ENCODE measurements at regions not wholly inside any gene's neighbourhood (a gene's known extent, or its start where the extent isn't known, plus 50 kb on each side); places are given as distances from the start of the nearest gene placed in this dataset.

DNA sequence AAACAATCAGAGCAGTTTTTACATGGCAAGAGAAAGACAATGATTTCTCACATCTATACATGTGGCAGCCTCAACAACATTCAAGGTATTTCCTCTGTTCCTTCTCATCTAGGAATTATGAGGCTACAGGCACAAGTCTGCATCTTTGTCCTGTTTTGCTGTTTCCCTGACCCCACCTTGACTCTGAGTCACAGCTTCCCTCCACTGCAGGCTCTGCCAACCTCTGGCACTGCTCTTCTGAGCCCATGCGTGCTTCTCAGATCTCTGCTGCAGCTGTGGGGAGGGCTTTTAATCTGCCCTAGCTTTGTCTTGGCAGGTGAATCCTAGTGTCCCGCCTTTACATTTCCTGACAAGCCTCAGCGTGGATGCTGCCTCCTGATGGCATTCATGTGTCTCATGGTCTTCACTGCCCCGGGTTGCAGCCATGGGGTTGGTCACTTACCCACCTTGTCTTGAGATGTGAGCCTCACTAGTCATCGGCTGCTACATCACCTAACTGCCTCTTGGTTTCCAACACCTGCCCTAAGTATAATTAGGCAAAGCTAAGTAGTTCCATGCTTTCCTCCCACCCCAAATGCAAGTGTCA, 578.5 kb downstream of the TBC1D22A start:
- Histone ChIP-seq H4K20me1 (replicated peaks; ENCODE audit: insufficient read depth) (no peaks in the 10 kb centered on the region), H3K9me2 (ENCODE audit: insufficient read depth) (no peaks in the 10 kb centered on the region), H3K36me3 (ENCODE audit: insufficient read depth) (peaks cover 11% of the 10 kb centered on the region), H2AFZ (no peak overlapping the region), H3K4me1 (ENCODE audit: insufficient read depth) (no peaks in the 10 kb centered on the region), H3K4me2 (no peak overlapping the region), H3F3A (replicated peaks; ENCODE audit: low read depth) (no peaks in the 10 kb centered on the region), H3K27me3 (ENCODE audit: insufficient read depth) (no peaks in the 10 kb centered on the region), H3K27ac (ENCODE audit: low read depth) (no peak overlapping the region), H3K79me2 (replicated peaks; ENCODE audit: insufficient read depth) (no peaks in the 10 kb centered on the region), H3K4me3 (no peak overlapping the region)
- Mint-ChIP-seq H3K9me3 (peaks cover 98% of the 10 kb centered on the region), H3K27me3 (ENCODE audit: insufficient read depth, low read depth, poor library complexity) (peaks cover 9% of the 10 kb centered on the region), H3K27ac (no peak overlapping the region), H3K36me3 (ENCODE audit: low read depth) (peaks cover 42% of the 10 kb centered on the region), H3K4me1 (no peaks in the 10 kb centered on the region), H3K4me3 (no peak overlapping the region)
- TF ChIP-seq STAT1 (IDR thresholded peaks at IDR 0.05; ENCODE audit: unreplicated experiment) (no peak), JUNB (IDR thresholded peaks at IDR 0.05; ENCODE audit: unreplicated experiment) (no peak), CREB1 (CRISPR knock-in tag; IDR thresholded peaks at IDR 0.05; ENCODE audit: low read depth) (no peak), ZNF114 (CRISPR knock-in tag; IDR thresholded peaks at IDR 0.05) (no peak), POLR2AphosphoS5 (IDR thresholded peaks at IDR 0.05; ENCODE audit: low read depth) (no peak), EZH2phosphoT487 (IDR thresholded peaks at IDR 0.05; ENCODE audit: unreplicated experiment) (no peak), EZH2 (IDR thresholded peaks at IDR 0.05; ENCODE audit: low read depth, unreplicated experiment) (no peak), NANOG (IDR thresholded peaks at IDR 0.05; ENCODE audit: borderline replicate concordance) (no peak), ZNF331 (CRISPR knock-in tag; IDR thresholded peaks at IDR 0.05; ENCODE audit: low read depth) (no peak)
- TF ChIP-seq, protein P1, sequence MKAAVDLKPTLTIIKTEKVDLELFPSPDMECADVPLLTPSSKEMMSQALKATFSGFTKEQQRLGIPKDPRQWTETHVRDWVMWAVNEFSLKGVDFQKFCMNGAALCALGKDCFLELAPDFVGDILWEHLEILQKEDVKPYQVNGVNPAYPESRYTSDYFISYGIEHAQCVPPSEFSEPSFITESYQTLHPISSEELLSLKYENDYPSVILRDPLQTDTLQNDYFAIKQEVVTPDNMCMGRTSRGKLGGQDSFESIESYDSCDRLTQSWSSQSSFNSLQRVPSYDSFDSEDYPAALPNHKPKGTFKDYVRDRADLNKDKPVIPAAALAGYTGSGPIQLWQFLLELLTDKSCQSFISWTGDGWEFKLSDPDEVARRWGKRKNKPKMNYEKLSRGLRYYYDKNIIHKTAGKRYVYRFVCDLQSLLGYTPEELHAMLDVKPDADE (IDR thresholded peaks at IDR 0.05): no peak
- TF ChIP-seq, protein P2, sequence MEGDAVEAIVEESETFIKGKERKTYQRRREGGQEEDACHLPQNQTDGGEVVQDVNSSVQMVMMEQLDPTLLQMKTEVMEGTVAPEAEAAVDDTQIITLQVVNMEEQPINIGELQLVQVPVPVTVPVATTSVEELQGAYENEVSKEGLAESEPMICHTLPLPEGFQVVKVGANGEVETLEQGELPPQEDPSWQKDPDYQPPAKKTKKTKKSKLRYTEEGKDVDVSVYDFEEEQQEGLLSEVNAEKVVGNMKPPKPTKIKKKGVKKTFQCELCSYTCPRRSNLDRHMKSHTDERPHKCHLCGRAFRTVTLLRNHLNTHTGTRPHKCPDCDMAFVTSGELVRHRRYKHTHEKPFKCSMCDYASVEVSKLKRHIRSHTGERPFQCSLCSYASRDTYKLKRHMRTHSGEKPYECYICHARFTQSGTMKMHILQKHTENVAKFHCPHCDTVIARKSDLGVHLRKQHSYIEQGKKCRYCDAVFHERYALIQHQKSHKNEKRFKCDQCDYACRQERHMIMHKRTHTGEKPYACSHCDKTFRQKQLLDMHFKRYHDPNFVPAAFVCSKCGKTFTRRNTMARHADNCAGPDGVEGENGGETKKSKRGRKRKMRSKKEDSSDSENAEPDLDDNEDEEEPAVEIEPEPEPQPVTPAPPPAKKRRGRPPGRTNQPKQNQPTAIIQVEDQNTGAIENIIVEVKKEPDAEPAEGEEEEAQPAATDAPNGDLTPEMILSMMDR (conservative IDR thresholded peaks at IDR 0.05; ENCODE audit: low read depth in 2 of 2): no peak
- TF ChIP-seq, protein P3, sequence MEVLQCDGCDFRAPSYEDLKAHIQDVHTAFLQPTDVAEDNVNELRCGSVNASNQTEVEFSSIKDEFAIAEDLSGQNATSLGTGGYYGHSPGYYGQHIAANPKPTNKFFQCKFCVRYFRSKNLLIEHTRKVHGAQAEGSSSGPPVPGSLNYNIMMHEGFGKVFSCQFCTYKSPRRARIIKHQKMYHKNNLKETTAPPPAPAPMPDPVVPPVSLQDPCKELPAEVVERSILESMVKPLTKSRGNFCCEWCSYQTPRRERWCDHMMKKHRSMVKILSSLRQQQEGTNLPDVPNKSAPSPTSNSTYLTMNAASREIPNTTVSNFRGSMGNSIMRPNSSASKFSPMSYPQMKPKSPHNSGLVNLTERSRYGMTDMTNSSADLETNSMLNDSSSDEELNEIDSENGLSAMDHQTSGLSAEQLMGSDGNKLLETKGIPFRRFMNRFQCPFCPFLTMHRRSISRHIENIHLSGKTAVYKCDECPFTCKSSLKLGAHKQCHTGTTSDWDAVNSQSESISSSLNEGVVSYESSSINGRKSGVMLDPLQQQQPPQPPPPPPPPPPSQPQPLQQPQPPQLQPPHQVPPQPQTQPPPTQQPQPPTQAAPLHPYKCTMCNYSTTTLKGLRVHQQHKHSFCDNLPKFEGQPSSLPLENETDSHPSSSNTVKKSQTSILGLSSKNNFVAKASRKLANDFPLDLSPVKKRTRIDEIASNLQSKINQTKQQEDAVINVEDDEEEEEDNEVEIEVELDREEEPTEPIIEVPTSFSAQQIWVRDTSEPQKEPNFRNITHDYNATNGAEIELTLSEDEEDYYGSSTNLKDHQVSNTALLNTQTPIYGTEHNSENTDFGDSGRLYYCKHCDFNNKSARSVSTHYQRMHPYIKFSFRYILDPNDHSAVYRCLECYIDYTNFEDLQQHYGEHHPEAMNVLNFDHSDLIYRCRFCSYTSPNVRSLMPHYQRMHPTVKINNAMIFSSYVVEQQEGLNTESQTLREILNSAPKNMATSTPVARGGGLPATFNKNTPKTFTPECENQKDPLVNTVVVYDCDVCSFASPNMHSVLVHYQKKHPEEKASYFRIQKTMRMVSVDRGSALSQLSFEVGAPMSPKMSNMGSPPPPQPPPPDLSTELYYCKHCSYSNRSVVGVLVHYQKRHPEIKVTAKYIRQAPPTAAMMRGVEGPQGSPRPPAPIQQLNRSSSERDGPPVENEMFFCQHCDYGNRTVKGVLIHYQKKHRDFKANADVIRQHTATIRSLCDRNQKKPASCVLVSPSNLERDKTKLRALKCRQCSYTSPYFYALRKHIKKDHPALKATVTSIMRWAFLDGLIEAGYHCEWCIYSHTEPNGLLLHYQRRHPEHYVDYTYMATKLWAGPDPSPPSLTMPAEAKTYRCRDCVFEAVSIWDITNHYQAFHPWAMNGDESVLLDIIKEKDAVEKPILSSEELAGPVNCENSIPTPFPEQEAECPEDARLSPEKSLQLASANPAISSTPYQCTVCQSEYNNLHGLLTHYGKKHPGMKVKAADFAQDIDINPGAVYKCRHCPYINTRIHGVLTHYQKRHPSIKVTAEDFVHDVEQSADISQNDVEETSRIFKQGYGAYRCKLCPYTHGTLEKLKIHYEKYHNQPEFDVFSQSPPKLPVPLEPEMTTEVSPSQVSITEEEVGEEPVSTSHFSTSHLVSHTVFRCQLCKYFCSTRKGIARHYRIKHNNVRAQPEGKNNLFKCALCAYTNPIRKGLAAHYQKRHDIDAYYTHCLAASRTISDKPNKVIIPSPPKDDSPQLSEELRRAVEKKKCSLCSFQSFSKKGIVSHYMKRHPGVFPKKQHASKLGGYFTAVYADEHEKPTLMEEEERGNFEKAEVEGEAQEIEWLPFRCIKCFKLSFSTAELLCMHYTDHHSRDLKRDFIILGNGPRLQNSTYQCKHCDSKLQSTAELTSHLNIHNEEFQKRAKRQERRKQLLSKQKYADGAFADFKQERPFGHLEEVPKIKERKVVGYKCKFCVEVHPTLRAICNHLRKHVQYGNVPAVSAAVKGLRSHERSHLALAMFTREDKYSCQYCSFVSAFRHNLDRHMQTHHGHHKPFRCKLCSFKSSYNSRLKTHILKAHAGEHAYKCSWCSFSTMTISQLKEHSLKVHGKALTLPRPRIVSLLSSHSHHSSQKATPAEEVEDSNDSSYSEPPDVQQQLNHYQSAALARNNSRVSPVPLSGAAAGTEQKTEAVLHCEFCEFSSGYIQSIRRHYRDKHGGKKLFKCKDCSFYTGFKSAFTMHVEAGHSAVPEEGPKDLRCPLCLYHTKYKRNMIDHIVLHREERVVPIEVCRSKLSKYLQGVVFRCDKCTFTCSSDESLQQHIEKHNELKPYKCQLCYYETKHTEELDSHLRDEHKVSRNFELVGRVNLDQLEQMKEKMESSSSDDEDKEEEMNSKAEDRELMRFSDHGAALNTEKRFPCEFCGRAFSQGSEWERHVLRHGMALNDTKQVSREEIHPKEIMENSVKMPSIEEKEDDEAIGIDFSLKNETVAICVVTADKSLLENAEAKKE (CRISPR knock-in tag; IDR thresholded peaks at IDR 0.05): no peak
- TF ChIP-seq, protein P4, sequence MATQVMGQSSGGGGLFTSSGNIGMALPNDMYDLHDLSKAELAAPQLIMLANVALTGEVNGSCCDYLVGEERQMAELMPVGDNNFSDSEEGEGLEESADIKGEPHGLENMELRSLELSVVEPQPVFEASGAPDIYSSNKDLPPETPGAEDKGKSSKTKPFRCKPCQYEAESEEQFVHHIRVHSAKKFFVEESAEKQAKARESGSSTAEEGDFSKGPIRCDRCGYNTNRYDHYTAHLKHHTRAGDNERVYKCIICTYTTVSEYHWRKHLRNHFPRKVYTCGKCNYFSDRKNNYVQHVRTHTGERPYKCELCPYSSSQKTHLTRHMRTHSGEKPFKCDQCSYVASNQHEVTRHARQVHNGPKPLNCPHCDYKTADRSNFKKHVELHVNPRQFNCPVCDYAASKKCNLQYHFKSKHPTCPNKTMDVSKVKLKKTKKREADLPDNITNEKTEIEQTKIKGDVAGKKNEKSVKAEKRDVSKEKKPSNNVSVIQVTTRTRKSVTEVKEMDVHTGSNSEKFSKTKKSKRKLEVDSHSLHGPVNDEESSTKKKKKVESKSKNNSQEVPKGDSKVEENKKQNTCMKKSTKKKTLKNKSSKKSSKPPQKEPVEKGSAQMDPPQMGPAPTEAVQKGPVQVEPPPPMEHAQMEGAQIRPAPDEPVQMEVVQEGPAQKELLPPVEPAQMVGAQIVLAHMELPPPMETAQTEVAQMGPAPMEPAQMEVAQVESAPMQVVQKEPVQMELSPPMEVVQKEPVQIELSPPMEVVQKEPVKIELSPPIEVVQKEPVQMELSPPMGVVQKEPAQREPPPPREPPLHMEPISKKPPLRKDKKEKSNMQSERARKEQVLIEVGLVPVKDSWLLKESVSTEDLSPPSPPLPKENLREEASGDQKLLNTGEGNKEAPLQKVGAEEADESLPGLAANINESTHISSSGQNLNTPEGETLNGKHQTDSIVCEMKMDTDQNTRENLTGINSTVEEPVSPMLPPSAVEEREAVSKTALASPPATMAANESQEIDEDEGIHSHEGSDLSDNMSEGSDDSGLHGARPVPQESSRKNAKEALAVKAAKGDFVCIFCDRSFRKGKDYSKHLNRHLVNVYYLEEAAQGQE (IDR thresholded peaks at IDR 0.05; ENCODE audit: unreplicated experiment): no peak
- DNase-seq (ENCODE audit: low spot score): no peak
- no peak for ATAC-seq

Data from GM23338 (cell line).